Heart right ventricle (tissue), 16 donors: ENCODE measurements at regions not wholly inside any gene's neighbourhood (a gene's known extent, or its start where the extent isn't known, plus 50 kb on each side); places are given as distances from the start of the nearest gene placed in this dataset.

Experiments used
- ATAC-seq, 8 donors: fragments of 200-7000 bp; cut with Tn5 transposase; one replicate each; pipeline ENCODE4 v1.9.1; 2020; ENCODE audit warnings: mild to moderate bottlenecking in 8 of 8, moderate library complexity in 8 of 8, moderate number of reproducible peaks in 1 of 8
- DNase-seq, 2 donors: peaks; one replicate each; pipeline ENCODE4 v3.0.0-alpha.2; 2020
- H3K27ac ChIP-seq, 10 donors: fragments of 200-600 bp; sonication (generic) in 2 of 10; one replicate each; pipeline versions ENCODE4 v1.5.0 to v1.8.0; 2020 to 2022; ENCODE audit warnings: mild to moderate bottlenecking in 3 of 10
- H3K27me3 ChIP-seq, 7 donors: fragments of 200-600 bp; one replicate each; pipeline ENCODE4 v1.8.0; 2021 to 2022; ENCODE audit warnings: mild to moderate bottlenecking in 2 of 7
- H3K36me3 ChIP-seq, 9 donors: fragments of 200-600 bp; sonication (generic) in 1 of 9; one replicate each; pipeline versions ENCODE4 v1.5.0 to v1.8.0; 2020 to 2022; ENCODE audit warnings: mild to moderate bottlenecking in 2 of 9
- H3K4me1 ChIP-seq, 9 donors: fragments of 200-600 bp; sonication (generic) in 1 of 9; one replicate each; pipeline versions ENCODE4 v1.5.0 to v1.8.0; 2020 to 2022; ENCODE audit warnings: mild to moderate bottlenecking in 4 of 9
- H3K4me3 ChIP-seq, 10 donors: fragments of 200-600 bp; sonication (generic) in 2 of 10; one replicate each; pipeline versions ENCODE4 v1.5.0 to v1.8.0; 2020 to 2022; ENCODE audit warnings: mild to moderate bottlenecking in 7 of 10, moderate library complexity in 2 of 10
- H3K9me3 ChIP-seq, 11 donors: fragments of 200-600 bp in 10 of 11; sonication (generic) in 2 of 11; one replicate each; pipeline versions ENCODE4 v1.5.0 to v1.8.0; 2013 to 2022; ENCODE audit warnings: mild to moderate bottlenecking in 2 of 11, control low read depth in 1 of 11, moderate library complexity in 1 of 11
- WGBS, 2 donors: extraction: QIAGEN DNeasy Blood & Tissue Kit; methylation state at CpG; one replicate each; pipeline ENCODE4 v1.1.7; 2013; ENCODE audit warnings: inconsistent platforms in 1 of 2; 5-methylcytosine and 5-hydroxymethylcytosine counted together
- intact Hi-C, 10 donors: fragments of 100-400 bp; cut with DNase I; formaldehyde crosslinking; loops; one replicate each; pipeline versions ENCODE4 v1.11.1 to v1.14.2; 2022
- TF ChIP-seq, protein P1 (sequence below), 9 donors: fragments of 200-600 bp; sonication (generic) in 2 of 9; IDR thresholded peaks; one replicate each; pipeline versions ENCODE4 v1.5.0 to v1.8.0; 2021 to 2022; ENCODE audit warnings: antibody characterized with exemption in 9 of 9, mild to moderate bottlenecking in 5 of 9, moderate library complexity in 1 of 9
- donor health status: Arrhythmogenic right ventricular cardiomyopathy.
- donor health status: ischemic (EF 13 %, LVEDD 7.1; RV severe dilation, severe dysfunction).
- donor health status: healthy with polysubstance abuse.
- donor health status: DM: no; HTN: yes; CAD: no.
- donor health status: DM: no; HTN: no; CAD: no.
- donor health status: ischemic (EF 25% LVEDD 6.9; RV normal size, moderate dysfunction).
- donor health status: ischemic (EF 25% LVEDD 5.7; RV mildly dilated, moderate dysfunction).
- donor health status: healthy.
- donor health status: DM: yes; HTN: yes; CAD: no.
- donor health status: Ischemic cardiomyopathy.
- donor health status: ischemic (EF 35%, LVEDD 5.7; RV mildly dilated, moderate dysfunction).
- donor health status: nonischemic (EF 11% LVEDD 7.7; RV severe dilation, severe dysfunction).
- donor health status: DM: yes; HTN: yes; CAD: no.
- donor health status: PGD.
- donor health status: ischemic (EF 29% LVEDD 5.4; RV normal size, mild dysfunction).
- donor health status: nonischemic (EF 23%, LVEDD 6.1; RV moderate dilation, normal function).

DNA sequence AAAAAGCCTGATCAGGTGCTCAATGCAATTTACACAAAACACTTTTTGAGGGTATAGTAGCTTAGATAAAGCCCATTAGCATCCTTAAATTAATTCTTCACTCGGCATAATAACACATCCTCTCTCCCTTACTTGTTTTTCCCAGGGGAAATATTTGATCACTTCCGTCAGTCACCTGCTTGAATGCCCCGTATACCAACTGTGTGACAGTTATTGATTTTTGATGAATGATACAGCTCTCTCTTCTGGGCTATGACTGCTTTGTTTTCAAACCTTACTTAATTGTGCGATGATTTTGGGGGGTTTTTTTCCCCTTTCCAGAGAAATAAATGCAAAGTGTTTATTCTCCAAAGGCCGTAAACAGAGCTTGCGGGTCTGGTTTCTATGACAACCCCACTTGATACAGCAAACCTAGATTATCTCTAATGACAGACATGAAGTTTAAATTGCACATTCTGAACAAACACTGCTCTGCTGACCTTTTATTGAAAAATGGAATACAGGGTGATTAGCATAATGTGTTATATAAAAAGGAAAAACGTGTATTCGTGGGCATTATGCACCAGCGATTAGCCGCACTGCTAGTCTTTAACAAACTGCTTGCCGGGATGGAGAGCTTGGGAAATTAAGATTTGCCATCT lies 78.4 kb upstream of the NANOS1 start:
- TF ChIP-seq, protein P1, sequence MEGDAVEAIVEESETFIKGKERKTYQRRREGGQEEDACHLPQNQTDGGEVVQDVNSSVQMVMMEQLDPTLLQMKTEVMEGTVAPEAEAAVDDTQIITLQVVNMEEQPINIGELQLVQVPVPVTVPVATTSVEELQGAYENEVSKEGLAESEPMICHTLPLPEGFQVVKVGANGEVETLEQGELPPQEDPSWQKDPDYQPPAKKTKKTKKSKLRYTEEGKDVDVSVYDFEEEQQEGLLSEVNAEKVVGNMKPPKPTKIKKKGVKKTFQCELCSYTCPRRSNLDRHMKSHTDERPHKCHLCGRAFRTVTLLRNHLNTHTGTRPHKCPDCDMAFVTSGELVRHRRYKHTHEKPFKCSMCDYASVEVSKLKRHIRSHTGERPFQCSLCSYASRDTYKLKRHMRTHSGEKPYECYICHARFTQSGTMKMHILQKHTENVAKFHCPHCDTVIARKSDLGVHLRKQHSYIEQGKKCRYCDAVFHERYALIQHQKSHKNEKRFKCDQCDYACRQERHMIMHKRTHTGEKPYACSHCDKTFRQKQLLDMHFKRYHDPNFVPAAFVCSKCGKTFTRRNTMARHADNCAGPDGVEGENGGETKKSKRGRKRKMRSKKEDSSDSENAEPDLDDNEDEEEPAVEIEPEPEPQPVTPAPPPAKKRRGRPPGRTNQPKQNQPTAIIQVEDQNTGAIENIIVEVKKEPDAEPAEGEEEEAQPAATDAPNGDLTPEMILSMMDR (IDR thresholded peaks at IDR 0.05), result no peak
- Histone ChIP-seq H3K36me3 (no peaks in the 10 kb centered on the region), H3K4me3 (no peak overlapping the region), H3K9me3 (no peaks in the 10 kb centered on the region), H3K27ac (no peak overlapping the region), H3K27me3 (no peaks in the 10 kb centered on the region), H3K4me1 (peaks cover 0 to 26% (median 13%) of the 10 kb centered on the region in 9 donors)
- DNase-seq (no peak), ATAC-seq (no peak)
- intact Hi-C loops, result no loop called here
- 80 to 91% methylated on average over 11 of the region's 11 CpGs for WGBS, 2 donors

DNA sequence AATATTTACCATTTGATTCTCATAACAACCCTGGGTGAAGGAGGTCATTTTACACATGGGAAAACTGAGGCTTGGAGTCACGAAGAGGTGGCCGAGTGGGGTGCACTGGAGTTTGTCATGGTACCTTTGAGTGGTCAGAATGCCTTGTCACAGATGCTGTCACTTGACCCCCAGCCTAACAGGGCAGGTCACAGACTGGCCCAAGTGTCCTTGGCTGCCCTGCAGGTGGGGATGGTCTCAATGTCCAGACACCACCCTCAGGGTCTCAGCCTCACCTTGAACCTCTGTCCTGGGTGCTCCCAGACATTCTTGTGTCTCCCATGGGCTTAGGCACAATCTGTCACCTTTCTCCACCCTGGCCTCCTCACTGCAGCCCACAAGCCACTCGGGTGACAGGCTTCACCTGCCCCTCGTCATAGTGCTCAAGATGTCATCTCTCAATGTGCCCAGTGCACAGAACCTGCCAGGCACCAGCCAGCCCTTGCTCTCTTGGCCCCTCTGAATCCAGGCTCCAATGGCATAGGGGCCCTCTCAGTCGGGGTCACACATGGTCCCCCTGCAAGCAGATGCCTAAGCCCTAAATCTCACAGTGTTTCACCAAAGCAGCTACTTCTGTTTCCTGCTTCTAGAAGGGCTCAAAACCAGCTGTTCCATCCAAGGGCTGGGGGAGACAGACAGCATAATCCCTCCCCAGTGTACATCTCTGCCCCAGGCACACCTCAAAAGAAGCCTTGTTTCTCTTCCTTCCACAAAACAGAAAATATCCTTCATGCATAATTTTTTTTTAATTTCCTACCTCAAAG lies 76.8 kb upstream of the NANOS1 start:
- H3K27ac ChIP-seq, result no peak overlapping the region
- ATAC-seq, result no peak
- no peak overlapping the region for H3K4me3 ChIP-seq
- H3K4me1 ChIP-seq, result peaks cover 0 to 36% (median 13%) of the 10 kb centered on the region in 9 donors
- 90 to 94% methylated on average over 5 of the region's 5 CpGs for WGBS, 2 donors
- no peaks in the 10 kb centered on the region for H3K9me3 ChIP-seq
- TF ChIP-seq, protein P1 (IDR thresholded peaks at IDR 0.05), result no peak
- intact Hi-C loops, result no loop called here
- no peak for DNase-seq
- H3K36me3 ChIP-seq, result no peaks in the 10 kb centered on the region
- no peaks in the 10 kb centered on the region for H3K27me3 ChIP-seq

DNA sequence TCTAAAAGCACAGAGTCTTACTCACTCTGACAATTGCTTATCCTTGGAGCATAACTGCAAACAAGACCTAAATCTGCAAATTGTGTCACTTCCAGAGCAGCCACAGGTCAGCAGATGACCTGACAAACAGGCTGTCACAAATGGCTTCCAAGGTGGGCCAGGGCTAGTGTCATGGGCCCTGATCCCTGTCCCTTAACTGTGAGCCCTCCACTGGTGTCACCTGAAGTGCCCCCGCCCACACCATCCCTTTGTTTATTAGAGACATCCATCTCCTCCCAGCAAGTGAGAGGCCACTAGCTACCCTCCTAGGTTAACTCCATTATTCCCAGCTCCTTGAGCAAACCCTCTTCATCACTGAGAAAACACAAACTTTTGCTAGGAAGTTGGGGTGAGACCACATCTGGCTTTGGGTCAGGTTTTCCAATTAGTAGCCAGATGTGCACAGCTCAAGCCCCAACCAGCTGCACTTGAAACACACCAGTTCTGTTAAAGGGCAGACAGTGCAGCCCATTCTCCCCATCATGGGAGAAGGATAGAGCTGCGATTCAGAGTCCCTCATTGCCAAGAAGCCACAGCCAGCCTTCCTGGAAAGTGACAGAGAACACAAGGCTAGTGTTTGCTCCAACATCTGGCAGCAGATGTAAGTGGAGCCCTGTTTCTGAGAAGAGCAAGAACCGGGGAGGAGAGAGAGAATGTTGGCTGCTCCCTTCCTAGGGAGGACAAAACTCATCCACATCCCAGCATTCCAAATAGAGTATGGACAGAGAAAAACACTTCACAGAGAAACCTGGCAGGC lies 75.7 kb upstream of the NANOS1 start:
- H3K9me3 ChIP-seq, result no peaks in the 10 kb centered on the region
- H3K4me3 ChIP-seq, result no peak overlapping the region
- no peaks in the 10 kb centered on the region for H3K36me3 ChIP-seq
- intact Hi-C loops, result no loop called here
- no peak for DNase-seq
- TF ChIP-seq, protein P1 (IDR thresholded peaks at IDR 0.05), result no peak
- WGBS, 2 donors, result 59 to 65% methylated on average over 3 of the region's 3 CpGs
- no peaks in the 10 kb centered on the region for H3K27me3 ChIP-seq
- H3K4me1 ChIP-seq, result peaks cover 0 to 37% (median 18%) of the 10 kb centered on the region in 9 donors
- peak in 5 of 8 donors; percentile 29 to 65 (median 39) for ATAC-seq
- H3K27ac ChIP-seq, result no peak overlapping the region

DNA sequence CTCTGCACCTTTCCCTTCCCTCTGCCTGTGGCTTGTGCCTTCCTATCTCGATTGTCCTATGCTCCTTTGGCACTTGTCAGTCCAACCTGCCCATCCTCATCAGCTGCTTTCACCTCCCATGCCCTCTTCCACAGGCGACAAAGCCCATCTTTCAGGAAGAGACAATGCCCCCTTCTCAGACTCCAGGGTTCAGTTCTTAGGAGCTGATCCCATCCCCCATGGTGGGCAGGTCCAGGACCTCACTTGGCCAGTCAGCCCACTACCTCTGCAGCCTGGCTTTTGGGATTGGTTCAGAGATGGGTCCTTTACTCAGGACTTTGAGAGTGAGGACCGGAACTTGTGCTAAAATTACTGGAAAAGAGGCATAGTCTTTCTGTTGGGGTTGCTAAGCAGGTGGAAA lies 74.0 kb upstream of the NANOS1 start:
- H3K27ac ChIP-seq, result no peak overlapping the region
- DNase-seq (no peak), ATAC-seq (no peak)
- no peaks in the 10 kb centered on the region for H3K9me3 ChIP-seq
- H3K36me3 ChIP-seq, result no peaks in the 10 kb centered on the region
- no peaks in the 10 kb centered on the region for H3K27me3 ChIP-seq
- TF ChIP-seq, protein P1 (IDR thresholded peaks at IDR 0.05), result no peak
- intact Hi-C loops, result no loop called here
- no peak overlapping the region for H3K4me3 ChIP-seq
- WGBS, 2 donors, result 56 to 79% methylated on average over 3 of the region's 3 CpGs
- peaks cover 0 to 38% (median 25%) of the 10 kb centered on the region in 9 donors for H3K4me1 ChIP-seq
